HEK293 (cell line): ENCODE measurements at regions not wholly inside any gene's neighbourhood (a gene's known extent, or its start where the extent isn't known, plus 50 kb on each side); places are given as distances from the start of the nearest gene placed in this dataset.

Experiments used
- CTCF ChIA-PET: fragments of 350-600 bp; formaldehyde crosslinking; extraction: SDS; loops from one replicate; lab custom pipeline; 2021; ENCODE audit warnings: antibody characterized with exemption; lab: Yijun Ruan, JAX
- POLR2A ChIA-PET: fragments of 300-600 bp; formaldehyde crosslinking; extraction: SDS; loops from one replicate; lab custom pipeline; 2020; ENCODE audit warnings: antibody characterized with exemption, inconsistent platforms; lab: Yijun Ruan, JAX
- H3K27ac ChIP-seq: fragments of 200-500 bp; sonication (Bioruptor generic); 2 replicates; pipeline ENCODE4 v1.5.1; 2014; ENCODE audit warnings: low read depth, low read length, control low read depth, inconsistent platforms; ENCODE audit errors: extremely low read depth
- H3K36me3 ChIP-seq, 2 experiments: fragments of 200-500 bp in 1 of 2; sonication (Bioruptor generic) in 1 of 2; 1 replicate in 1 of 2; 2 replicates in 1 of 2; pipeline ENCODE4 v1.5.1; 2014 to 2017; ENCODE audit warnings: inconsistent platforms in 2 of 2, low read length in 2 of 2; ENCODE audit not compliant: control insufficient read depth in 2 of 2, insufficient read depth in 1 of 2
- H3K4me1 ChIP-seq: fragments of 200-500 bp; sonication (Bioruptor generic); 2 replicates; pipeline ENCODE4 v1.5.1; 2014; ENCODE audit warnings: mild to moderate bottlenecking, low read length, inconsistent platforms; ENCODE audit not compliant: control insufficient read depth, insufficient read depth
- H3K4me3 ChIP-seq: 2 replicates; pipeline ENCODE4 v1.5.1; 2011; ENCODE audit warnings: low read depth, mild to moderate bottlenecking, control low read depth, low read length, moderate library complexity
- H3K9me3 ChIP-seq: fragments of 200-500 bp; sonication (Bioruptor generic); 2 replicates; pipeline ENCODE4 v1.5.1; 2014; ENCODE audit warnings: low read depth, low read length, inconsistent platforms; ENCODE audit not compliant: control insufficient read depth, insufficient read depth
- GLIS2 ChIP-seq: fragments of 450-650 bp; formaldehyde crosslinking; IDR thresholded peaks from 2 replicates; pipeline ENCODE4 v1.5.1; 2016; ENCODE audit warnings: missing biosample characterization, missing genetic modification characterization
- HOXC10 ChIP-seq: sonication (generic); formaldehyde crosslinking; IDR thresholded peaks from 2 replicates; pipeline ENCODE4 v1.8.1; 2023; ENCODE audit warnings: mild to moderate bottlenecking, missing genetic modification reagents
- KLF8 ChIP-seq: fragments of 450-650 bp; formaldehyde crosslinking; IDR thresholded peaks from 2 replicates; pipeline ENCODE4 v1.5.1; 2016; ENCODE audit warnings: missing biosample characterization, missing genetic modification characterization
- MEIS1 ChIP-seq: sonication (generic); formaldehyde crosslinking; IDR thresholded peaks from 2 replicates; pipeline ENCODE4 v1.8.1; 2022; ENCODE audit warnings: missing genetic modification reagents, mild to moderate bottlenecking, borderline replicate concordance
- ZBTB21 ChIP-seq: fragments of 450-650 bp; formaldehyde crosslinking; IDR thresholded peaks from 2 replicates; pipeline ENCODE4 v1.5.1; 2017; ENCODE audit warnings: missing biosample characterization, missing genetic modification characterization
- ZNF114 ChIP-seq: fragments of 450-650 bp; formaldehyde crosslinking; IDR thresholded peaks from 2 replicates; pipeline ENCODE4 v1.5.0; 2017; ENCODE audit warnings: missing biosample characterization, missing genetic modification characterization
- ZNF121 ChIP-seq: fragments of 450-650 bp; formaldehyde crosslinking; IDR thresholded peaks from 2 replicates; pipeline ENCODE4 v1.5.1; 2016; ENCODE audit warnings: missing biosample characterization, missing genetic modification characterization
- ZNF19 ChIP-seq: fragments of 450-650 bp; formaldehyde crosslinking; IDR thresholded peaks from 2 replicates; pipeline ENCODE4; 2016; ENCODE audit warnings: missing biosample characterization, missing genetic modification characterization, low read depth
- ZNF354C ChIP-seq: fragments of 450-650 bp; formaldehyde crosslinking; IDR thresholded peaks from 2 replicates; pipeline ENCODE4 v1.5.1; 2016; ENCODE audit warnings: missing biosample characterization, missing genetic modification characterization, low read depth, borderline replicate concordance
- ZNF433 ChIP-seq: fragments of 450-650 bp; formaldehyde crosslinking; IDR thresholded peaks from 2 replicates; pipeline ENCODE4 v1.5.1; 2016; ENCODE audit warnings: missing biosample characterization, missing genetic modification characterization, low read depth
- ZNF596 ChIP-seq: fragments of 450-650 bp; IDR thresholded peaks from 2 replicates; pipeline ENCODE4 v1.5.0; 2018; ENCODE audit warnings: missing biosample characterization, mild to moderate bottlenecking, missing genetic modification characterization, moderate library complexity
- ZNF624 ChIP-seq: fragments of 450-650 bp; formaldehyde crosslinking; IDR thresholded peaks from 2 replicates; pipeline ENCODE4 v1.5.1; 2017; ENCODE audit warnings: missing biosample characterization, missing genetic modification characterization
- ZNF626 ChIP-seq: fragments of 450-650 bp; sonication (Bioruptor Pico); formaldehyde crosslinking; IDR thresholded peaks from 2 replicates; pipeline ENCODE4 v1.5.1; 2018; ENCODE audit warnings: missing biosample characterization, missing genetic modification characterization, inconsistent platforms
- ZNF664 ChIP-seq: fragments of 450-650 bp; formaldehyde crosslinking; IDR thresholded peaks from 2 replicates; pipeline ENCODE4 v1.5.1; 2016; ENCODE audit warnings: missing biosample characterization, missing genetic modification characterization
- ZNF768 ChIP-seq: fragments of 450-650 bp; formaldehyde crosslinking; IDR thresholded peaks from 2 replicates; pipeline ENCODE4 v1.5.1; 2018; ENCODE audit warnings: missing biosample characterization, mild to moderate bottlenecking, missing genetic modification characterization
- ZNF777 ChIP-seq: fragments of 450-650 bp; formaldehyde crosslinking; IDR thresholded peaks from 2 replicates; pipeline ENCODE4 v1.5.1; 2017; ENCODE audit warnings: missing biosample characterization, missing genetic modification characterization, borderline replicate concordance
- ZNF785 ChIP-seq: fragments of 450-650 bp; formaldehyde crosslinking; IDR thresholded peaks from 2 replicates; pipeline ENCODE4 v1.5.1; 2016; ENCODE audit warnings: missing biosample characterization, missing genetic modification characterization
- TF ChIP-seq, protein P1 (sequence below): fragments of 450-650 bp; formaldehyde crosslinking; IDR thresholded peaks from 2 replicates; pipeline ENCODE4 v1.5.1; 2017; ENCODE audit warnings: missing biosample characterization, missing genetic modification characterization
- TF ChIP-seq, protein P2 (sequence below): fragments of 450-650 bp; formaldehyde crosslinking; IDR thresholded peaks from 2 replicates; pipeline ENCODE4 v1.5.1; 2016; ENCODE audit warnings: missing biosample characterization, missing genetic modification characterization
- TF ChIP-seq, protein P3 (sequence below): fragments of 450-650 bp; formaldehyde crosslinking; IDR thresholded peaks from 2 replicates; pipeline ENCODE4 v1.5.1; 2016; ENCODE audit warnings: missing biosample characterization, missing genetic modification characterization
- TF ChIP-seq, protein P4 (sequence below): fragments of 450-650 bp; formaldehyde crosslinking; IDR thresholded peaks from 2 replicates; pipeline ENCODE4 v1.5.1; 2016; ENCODE audit warnings: missing biosample characterization, missing genetic modification characterization, borderline replicate concordance
- TF ChIP-seq, protein P5 (sequence below): fragments of 450-650 bp; formaldehyde crosslinking; IDR thresholded peaks from 2 replicates; pipeline ENCODE4 v1.5.1; 2016; ENCODE audit warnings: missing biosample characterization, missing genetic modification characterization
- TF ChIP-seq, protein P6 (sequence below): IDR thresholded peaks from 2 replicates; pipeline ENCODE4 v1.6.1; 2011; ENCODE audit warnings: mild to moderate bottlenecking, low read depth, low read length, borderline replicate concordance

DNA sequence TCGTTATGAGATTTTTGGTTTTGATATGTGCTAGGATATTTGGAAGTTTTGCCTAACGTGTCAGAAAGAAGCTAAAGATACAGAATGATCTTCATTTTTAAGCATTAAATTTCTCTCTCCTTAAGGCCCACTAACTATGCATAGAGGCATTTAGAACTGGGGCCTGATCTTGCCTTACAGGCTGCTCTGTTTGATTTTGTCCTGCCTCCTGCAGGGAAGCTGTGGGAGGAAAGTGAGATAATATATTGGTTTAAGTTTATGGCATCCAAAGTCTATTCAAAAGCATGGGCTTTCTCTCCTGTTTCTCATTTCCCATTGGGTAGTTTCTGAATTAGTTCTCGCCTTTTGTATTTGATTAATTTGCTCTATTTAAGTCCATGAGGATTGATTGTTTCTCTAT lies 250.3 kb upstream of the FBXO33 start:
- TF ChIP-seq, protein P1, sequence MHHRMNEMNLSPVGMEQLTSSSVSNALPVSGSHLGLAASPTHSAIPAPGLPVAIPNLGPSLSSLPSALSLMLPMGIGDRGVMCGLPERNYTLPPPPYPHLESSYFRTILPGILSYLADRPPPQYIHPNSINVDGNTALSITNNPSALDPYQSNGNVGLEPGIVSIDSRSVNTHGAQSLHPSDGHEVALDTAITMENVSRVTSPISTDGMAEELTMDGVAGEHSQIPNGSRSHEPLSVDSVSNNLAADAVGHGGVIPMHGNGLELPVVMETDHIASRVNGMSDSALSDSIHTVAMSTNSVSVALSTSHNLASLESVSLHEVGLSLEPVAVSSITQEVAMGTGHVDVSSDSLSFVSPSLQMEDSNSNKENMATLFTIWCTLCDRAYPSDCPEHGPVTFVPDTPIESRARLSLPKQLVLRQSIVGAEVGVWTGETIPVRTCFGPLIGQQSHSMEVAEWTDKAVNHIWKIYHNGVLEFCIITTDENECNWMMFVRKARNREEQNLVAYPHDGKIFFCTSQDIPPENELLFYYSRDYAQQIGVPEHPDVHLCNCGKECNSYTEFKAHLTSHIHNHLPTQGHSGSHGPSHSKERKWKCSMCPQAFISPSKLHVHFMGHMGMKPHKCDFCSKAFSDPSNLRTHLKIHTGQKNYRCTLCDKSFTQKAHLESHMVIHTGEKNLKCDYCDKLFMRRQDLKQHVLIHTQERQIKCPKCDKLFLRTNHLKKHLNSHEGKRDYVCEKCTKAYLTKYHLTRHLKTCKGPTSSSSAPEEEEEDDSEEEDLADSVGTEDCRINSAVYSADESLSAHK (tag by site-specific recombination), result no peak
- TF ChIP-seq, protein P2, sequence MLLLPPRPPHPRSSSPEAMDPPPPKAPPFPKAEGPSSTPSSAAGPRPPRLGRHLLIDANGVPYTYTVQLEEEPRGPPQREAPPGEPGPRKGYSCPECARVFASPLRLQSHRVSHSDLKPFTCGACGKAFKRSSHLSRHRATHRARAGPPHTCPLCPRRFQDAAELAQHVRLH (tag by site-specific recombination), result no peak
- TF ChIP-seq ZNF354C (tag by site-specific recombination), result no peak
- no peak for TF ChIP-seq ZBTB21
- no peak for TF ChIP-seq ZNF121 (tag by site-specific recombination)
- no peak for TF ChIP-seq ZNF626
- POLR2A ChIA-PET, result no interaction called here
- CTCF ChIA-PET, result no interaction called here

DNA sequence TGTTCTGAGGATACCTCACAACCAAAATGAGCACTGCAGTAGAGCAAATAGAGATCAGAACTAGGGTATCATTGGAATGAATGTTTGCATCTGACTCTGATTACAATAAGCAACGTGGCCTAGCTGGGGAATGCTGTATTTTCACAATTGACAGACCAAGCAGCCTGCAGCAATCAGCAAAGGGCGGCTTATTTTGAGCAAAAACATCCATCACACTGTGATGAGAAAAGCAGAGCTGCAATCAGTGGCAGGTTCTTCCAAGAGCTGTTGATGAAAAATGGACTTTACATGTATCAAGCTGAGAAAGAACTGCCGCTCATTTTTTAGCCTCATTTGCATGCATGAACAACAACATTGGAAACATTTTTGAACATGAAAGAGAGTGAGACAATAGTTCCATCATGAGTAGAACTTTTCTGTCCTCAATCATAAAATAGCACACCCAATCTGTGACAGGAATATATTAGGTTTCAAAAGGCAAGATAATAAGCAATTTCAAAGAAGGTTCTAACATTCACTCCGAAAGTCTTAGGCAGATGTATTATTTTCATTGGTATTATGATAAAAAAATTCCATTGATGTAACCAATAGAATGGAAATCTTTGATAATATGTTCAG lies 249.7 kb upstream of the FBXO33 start:
- Histone ChIP-seq H3K27ac (no peak overlapping the region), H3K4me3 (no peak overlapping the region), H3K4me1 (no peaks in the 10 kb centered on the region), H3K36me3 (no peaks in the 10 kb centered on the region), H3K9me3 (no peaks in the 10 kb centered on the region)
- ChIA-PET POLR2A (no interaction called here), CTCF (no interaction called here)
- TF ChIP-seq ZNF664 (tag by site-specific recombination) (no peak), GLIS2 (no peak), MEIS1 (no peak), ZNF785 (tag by site-specific recombination) (no peak), ZNF624 (tag by site-specific recombination) (no peak), ZNF596 (tag by site-specific recombination) (no peak), ZNF19 (tag by site-specific recombination) (no peak), ZNF114 (tag by site-specific recombination) (no peak), ZNF777 (tag by site-specific recombination) (no peak), HOXC10 (CRISPR knock-in tag) (no peak), ZNF433 (tag by site-specific recombination) (no peak), KLF8 (tag by site-specific recombination) (no peak), ZNF768 (no peak)
- TF ChIP-seq, protein P3, sequence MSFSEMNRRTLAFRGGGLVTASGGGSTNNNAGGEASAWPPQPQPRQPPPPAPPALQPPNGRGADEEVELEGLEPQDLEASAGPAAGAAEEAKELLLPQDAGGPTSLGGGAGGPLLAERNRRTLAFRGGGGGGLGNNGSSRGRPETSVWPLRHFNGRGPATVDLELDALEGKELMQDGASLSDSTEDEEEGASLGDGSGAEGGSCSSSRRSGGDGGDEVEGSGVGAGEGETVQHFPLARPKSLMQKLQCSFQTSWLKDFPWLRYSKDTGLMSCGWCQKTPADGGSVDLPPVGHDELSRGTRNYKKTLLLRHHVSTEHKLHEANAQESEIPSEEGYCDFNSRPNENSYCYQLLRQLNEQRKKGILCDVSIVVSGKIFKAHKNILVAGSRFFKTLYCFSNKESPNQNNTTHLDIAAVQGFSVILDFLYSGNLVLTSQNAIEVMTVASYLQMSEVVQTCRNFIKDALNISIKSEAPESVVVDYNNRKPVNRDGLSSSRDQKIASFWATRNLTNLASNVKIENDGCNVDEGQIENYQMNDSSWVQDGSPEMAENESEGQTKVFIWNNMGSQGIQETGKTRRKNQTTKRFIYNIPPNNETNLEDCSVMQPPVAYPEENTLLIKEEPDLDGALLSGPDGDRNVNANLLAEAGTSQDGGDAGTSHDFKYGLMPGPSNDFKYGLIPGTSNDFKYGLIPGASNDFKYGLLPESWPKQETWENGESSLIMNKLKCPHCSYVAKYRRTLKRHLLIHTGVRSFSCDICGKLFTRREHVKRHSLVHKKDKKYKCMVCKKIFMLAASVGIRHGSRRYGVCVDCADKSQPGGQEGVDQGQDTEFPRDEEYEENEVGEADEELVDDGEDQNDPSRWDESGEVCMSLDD (tag by site-specific recombination), result no peak
- TF ChIP-seq, protein P4, sequence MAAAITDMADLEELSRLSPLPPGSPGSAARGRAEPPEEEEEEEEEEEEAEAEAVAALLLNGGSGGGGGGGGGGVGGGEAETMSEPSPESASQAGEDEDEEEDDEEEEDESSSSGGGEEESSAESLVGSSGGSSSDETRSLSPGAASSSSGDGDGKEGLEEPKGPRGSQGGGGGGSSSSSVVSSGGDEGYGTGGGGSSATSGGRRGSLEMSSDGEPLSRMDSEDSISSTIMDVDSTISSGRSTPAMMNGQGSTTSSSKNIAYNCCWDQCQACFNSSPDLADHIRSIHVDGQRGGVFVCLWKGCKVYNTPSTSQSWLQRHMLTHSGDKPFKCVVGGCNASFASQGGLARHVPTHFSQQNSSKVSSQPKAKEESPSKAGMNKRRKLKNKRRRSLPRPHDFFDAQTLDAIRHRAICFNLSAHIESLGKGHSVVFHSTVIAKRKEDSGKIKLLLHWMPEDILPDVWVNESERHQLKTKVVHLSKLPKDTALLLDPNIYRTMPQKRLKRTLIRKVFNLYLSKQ, result no peak
- TF ChIP-seq, protein P5, sequence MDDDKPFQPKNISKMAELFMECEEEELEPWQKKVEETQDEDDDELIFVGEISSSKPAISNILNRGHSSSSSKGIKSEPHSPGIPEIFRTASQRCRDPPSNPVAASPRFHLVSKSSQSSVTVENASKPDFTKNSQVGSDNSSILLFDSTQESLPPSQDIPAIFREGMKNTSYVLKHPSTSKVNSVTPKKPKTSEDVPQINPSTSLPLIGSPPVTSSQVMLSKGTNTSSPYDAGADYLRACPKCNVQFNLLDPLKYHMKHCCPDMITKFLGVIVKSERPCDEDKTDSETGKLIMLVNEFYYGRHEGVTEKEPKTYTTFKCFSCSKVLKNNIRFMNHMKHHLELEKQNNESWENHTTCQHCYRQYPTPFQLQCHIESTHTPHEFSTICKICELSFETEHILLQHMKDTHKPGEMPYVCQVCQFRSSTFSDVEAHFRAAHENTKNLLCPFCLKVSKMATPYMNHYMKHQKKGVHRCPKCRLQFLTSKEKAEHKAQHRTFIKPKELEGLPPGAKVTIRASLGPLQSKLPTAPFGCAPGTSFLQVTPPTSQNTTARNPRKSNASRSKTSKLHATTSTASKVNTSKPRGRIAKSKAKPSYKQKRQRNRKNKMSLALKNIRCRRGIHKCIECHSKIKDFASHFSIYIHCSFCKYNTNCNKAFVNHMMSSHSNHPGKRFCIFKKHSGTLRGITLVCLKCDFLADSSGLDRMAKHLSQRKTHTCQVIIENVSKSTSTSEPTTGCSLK (tag by site-specific recombination), result no peak
- TF ChIP-seq, protein P6, sequence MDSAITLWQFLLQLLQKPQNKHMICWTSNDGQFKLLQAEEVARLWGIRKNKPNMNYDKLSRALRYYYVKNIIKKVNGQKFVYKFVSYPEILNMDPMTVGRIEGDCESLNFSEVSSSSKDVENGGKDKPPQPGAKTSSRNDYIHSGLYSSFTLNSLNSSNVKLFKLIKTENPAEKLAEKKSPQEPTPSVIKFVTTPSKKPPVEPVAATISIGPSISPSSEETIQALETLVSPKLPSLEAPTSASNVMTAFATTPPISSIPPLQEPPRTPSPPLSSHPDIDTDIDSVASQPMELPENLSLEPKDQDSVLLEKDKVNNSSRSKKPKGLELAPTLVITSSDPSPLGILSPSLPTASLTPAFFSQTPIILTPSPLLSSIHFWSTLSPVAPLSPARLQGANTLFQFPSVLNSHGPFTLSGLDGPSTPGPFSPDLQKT, result no peak

More for the DNA sequence above, 250.3 kb upstream of the FBXO33 start:
- no peaks in the 10 kb centered on the region for H3K9me3 ChIP-seq
- H3K36me3 ChIP-seq, result no peaks in the 10 kb centered on the region
- H3K27ac ChIP-seq, result no peak overlapping the region
- H3K4me3 ChIP-seq, result no peak overlapping the region
- no peaks in the 10 kb centered on the region for H3K4me1 ChIP-seq
